ENCODE measurements at regions not wholly inside any gene's neighbourhood (a gene's known extent, or its start where the extent isn't known, plus 50 kb on each side); places are given as distances from the start of the nearest gene placed in this dataset.

DNA sequence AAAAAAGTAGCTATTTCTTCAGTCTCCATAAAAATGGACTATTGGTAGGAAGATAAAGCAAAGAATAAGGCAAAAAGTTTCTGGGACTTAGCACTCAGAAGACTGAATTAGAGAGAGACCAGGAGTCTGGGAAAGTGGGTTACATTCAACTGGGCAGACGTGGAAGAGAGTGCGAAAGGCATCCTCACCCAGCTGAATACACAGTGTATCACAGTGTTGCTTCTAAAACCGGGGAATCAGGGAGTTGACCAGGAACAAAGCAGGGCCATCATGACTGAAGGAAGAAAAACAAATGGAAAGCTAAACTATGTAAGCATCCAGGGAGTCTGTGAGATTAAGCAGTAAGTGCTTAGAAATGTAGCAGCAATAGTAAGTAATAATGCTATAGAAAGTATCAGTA lies 452.9 kb upstream of the MAN1A1 start:
- no peak for TF ChIP-seq ZFX (IDR thresholded peaks at IDR 0.05)
- TF ChIP-seq, protein P1, sequence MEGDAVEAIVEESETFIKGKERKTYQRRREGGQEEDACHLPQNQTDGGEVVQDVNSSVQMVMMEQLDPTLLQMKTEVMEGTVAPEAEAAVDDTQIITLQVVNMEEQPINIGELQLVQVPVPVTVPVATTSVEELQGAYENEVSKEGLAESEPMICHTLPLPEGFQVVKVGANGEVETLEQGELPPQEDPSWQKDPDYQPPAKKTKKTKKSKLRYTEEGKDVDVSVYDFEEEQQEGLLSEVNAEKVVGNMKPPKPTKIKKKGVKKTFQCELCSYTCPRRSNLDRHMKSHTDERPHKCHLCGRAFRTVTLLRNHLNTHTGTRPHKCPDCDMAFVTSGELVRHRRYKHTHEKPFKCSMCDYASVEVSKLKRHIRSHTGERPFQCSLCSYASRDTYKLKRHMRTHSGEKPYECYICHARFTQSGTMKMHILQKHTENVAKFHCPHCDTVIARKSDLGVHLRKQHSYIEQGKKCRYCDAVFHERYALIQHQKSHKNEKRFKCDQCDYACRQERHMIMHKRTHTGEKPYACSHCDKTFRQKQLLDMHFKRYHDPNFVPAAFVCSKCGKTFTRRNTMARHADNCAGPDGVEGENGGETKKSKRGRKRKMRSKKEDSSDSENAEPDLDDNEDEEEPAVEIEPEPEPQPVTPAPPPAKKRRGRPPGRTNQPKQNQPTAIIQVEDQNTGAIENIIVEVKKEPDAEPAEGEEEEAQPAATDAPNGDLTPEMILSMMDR (conservative IDR thresholded peaks at IDR 0.05): no peak
- no peak overlapping the region for H3K27ac ChIP-seq

GRCh38 chr6:119801056-119801455 lies 451.5 kb upstream of the MAN1A1 start:
- no peak for TF ChIP-seq ZFX (IDR thresholded peaks at IDR 0.05)
- TF ChIP-seq, protein P1 (conservative IDR thresholded peaks at IDR 0.05): no peak
- no peak overlapping the region for H3K27ac ChIP-seq

- no peak for TF ChIP-seq ZFX (IDR thresholded peaks at IDR 0.05)
- TF ChIP-seq, protein P1 (conservative IDR thresholded peaks at IDR 0.05): no peak
- H3K27ac ChIP-seq: no peak overlapping the region
These were observed 451.0 kb upstream of the MAN1A1 start for GRCh38 chr6:119800526-119800925.

GRCh38 chr6:119799596-119800509 lies 450.3 kb upstream of the MAN1A1 start:
- no peak overlapping the region for H3K27ac ChIP-seq
- TF ChIP-seq ZFX (IDR thresholded peaks at IDR 0.05): no peak
- TF ChIP-seq, protein P1 (conservative IDR thresholded peaks at IDR 0.05): no peak

- H3K27ac ChIP-seq: no peak overlapping the region
- no peak for TF ChIP-seq ZFX (IDR thresholded peaks at IDR 0.05)
- TF ChIP-seq, protein P1 (conservative IDR thresholded peaks at IDR 0.05): no peak
These were observed 442.2 kb upstream of the MAN1A1 start for GRCh38 chr6:119791736-119792135.

- no peak for TF ChIP-seq ZFX (IDR thresholded peaks at IDR 0.05)
- TF ChIP-seq, protein P1 (conservative IDR thresholded peaks at IDR 0.05): no peak
- H3K27ac ChIP-seq: no peak overlapping the region
These were observed 431.8 kb upstream of the MAN1A1 start for GRCh38 chr6:119781365-119781764.

DNA sequence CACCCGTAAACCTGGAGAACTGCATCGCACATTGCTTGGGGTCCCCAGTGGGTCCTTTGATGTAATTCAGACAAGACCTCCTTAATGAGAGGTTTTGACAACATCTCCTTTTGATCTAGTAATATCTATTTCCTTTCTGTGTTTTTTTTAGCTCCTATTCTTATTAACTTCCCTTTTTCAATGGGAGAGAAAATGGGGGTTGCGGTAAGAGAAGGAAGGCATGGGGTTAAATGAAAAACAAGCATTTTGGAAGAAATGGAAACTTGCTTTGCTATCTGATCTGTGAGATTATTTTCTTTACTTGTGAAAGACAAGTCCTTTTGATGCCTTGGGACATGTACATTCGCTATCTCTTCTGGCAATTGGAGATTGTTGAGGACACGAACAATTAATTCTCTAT lies 418.6 kb upstream of the MAN1A1 start:
- H3K27ac ChIP-seq: no peak overlapping the region
- TF ChIP-seq ZFX (IDR thresholded peaks at IDR 0.05): no peak

Measured in C4-2B (cell line).